C4-2B (cell line): ENCODE measurements at regions not wholly inside any gene's neighbourhood (a gene's known extent, or its start where the extent isn't known, plus 50 kb on each side); places are given as distances from the start of the nearest gene placed in this dataset.

Experiments
- H3K27ac ChIP-seq: fragments of 450-650 bp; 2 replicates; pipeline ENCODE4 v1.5.1; 2017
- ZFX ChIP-seq: fragments of 450-650 bp; IDR thresholded peaks from 2 replicates; pipeline ENCODE4 v1.6.1; 2017
- TF ChIP-seq, protein P1 (sequence below): fragments of 450-650 bp; conservative IDR thresholded peaks from 2 replicates; pipeline ENCODE4 v1.5.1; 2017; ENCODE audit warnings: mild to moderate bottlenecking

DNA sequence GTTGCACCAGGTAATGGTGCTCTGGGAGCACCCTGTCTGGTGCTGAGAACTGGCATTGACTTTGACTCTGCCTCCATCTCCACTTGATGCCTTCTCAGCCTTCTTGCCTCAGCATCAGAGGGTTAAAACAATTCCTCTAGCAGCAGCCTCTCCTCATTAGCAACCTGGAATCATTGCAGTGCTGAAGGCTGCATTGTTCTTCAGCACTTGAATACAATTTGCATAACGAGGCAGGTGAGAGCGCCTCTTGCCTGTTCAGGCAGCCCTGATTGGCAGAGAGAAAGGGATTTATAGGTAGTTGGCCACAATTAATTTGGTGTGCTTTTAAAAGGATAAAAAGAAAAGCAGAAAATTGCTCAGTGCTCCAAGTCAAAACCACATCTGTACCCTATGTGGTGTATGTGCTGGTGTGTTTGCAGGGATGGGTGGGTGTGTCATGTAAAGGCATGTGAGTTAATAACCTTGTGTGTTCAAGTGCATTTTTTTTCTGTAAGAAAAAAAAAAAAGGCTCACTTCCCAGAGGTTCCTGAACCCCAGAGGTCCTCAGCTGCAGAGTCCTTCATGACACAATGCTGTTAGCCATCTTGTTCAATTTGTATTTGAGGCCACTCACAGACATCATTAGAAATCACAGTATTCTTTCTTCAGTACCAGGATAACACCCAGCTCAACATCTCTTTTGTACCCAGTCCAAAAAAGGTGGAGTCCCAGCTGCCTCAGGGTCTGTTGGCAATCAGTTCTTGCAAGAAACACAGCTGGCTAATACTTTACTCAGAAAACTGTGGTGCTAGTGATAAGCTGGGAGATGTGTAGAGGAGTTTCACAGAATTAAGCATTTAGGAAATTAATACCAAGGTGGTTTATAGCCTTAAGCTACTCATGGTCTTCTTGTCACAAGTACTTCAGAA lies 385.6 kb downstream of the GRIN2B start:
- no peak overlapping the region for H3K27ac ChIP-seq

DNA sequence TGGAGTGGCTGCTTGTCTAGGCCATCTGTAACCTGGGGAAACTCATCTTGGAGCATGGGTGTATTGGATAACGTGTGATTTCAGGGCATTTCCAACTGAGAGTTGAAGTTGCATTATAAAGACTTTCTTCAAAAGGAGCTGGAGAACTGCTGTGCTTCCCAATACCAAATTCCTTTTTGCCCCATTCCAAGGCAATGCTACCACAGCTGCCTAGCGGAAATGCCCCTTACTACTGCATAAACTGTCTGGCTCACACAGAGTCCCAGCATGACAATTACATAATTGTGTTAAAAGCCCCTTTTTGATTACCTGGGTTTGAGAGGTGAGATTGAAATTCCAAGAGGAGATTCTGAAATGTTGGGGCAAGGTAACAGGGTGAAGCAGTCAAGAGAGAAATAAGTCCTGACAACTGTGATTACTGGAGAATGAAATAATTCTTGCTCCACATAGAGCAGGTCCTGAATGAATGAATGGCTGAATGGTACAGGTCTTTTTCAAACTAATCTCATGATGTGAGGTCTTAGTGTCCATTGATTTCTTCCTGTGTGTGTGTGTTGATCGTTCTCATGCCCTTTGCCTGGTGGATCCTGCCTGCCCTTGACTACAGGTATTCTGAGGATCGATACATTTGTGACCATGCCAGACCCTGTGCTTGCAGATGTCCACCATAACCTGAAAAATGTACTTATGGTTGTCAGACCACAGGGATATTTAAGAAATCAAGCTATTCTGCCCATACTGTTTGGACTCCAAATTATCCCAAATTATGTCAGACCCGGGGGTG lies 386.5 kb downstream of the GRIN2B start:
- TF ChIP-seq, protein P1, sequence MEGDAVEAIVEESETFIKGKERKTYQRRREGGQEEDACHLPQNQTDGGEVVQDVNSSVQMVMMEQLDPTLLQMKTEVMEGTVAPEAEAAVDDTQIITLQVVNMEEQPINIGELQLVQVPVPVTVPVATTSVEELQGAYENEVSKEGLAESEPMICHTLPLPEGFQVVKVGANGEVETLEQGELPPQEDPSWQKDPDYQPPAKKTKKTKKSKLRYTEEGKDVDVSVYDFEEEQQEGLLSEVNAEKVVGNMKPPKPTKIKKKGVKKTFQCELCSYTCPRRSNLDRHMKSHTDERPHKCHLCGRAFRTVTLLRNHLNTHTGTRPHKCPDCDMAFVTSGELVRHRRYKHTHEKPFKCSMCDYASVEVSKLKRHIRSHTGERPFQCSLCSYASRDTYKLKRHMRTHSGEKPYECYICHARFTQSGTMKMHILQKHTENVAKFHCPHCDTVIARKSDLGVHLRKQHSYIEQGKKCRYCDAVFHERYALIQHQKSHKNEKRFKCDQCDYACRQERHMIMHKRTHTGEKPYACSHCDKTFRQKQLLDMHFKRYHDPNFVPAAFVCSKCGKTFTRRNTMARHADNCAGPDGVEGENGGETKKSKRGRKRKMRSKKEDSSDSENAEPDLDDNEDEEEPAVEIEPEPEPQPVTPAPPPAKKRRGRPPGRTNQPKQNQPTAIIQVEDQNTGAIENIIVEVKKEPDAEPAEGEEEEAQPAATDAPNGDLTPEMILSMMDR, result no peak
- no peak for TF ChIP-seq ZFX
- no peak overlapping the region for H3K27ac ChIP-seq

More for the DNA sequence above, 385.6 kb downstream of the GRIN2B start:
- no peak for TF ChIP-seq ZFX
- TF ChIP-seq, protein P1, result no peak

DNA sequence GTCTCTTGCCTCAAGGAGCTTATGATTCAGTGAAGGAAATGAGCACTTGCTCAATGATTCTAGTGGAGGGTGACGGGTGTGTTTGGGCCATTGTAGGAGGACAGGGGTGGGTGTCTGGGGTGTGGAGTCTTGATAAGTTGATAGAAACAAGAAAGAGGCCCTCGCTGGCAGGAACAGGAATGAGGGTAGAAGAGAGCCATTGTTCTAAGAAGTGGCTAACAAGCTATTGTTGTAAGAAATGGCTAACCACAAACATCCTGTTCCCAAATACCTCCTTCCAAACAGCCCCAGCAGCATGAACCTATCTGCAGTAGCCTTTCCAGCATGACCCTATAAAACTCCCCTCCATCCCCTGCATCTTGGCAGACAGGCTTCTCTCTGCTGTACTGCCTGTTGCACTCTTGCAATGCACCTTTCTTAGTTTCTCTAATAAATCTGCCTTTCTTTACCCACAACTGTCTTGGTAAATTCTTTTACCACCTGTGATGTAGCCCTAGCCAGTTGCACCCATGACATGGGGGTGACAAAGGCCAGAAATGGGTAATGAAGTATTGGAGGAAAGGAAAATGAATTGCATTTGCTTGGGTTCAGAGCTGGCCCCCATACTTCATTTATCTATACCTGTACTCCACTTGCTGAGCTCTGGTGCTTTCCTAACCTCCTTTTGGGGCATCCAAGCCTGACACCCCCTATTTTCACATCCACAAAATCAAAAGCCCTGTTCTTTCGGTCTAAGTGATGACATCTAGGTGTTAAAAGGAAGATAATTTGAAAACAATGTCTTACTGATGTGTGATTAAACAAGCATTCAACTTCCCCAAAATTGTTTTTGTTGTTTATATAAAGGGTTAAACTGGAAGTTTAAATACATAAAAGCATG lies 389.1 kb downstream of the GRIN2B start:
- TF ChIP-seq, protein P1, result no peak
- TF ChIP-seq ZFX, result no peak
- H3K27ac ChIP-seq, result no peak overlapping the region

DNA sequence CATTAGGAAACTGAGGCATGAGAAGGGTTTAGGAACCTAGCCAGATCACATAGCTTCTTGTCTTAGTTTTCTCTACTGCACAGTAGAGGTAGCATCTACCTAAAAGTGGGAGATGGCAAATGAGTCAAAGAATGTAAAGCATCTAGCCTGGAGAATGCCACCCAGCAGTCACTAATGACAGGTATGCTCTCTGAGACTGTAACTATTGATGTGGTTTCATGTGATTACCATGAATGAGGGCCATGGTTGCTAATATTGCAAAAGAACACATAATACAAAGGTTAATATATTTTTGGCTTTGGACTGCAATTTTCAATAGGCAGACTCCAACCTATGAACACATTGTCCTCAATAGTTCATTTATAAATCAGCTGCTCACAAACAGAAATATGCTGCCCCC lies 389.9 kb downstream of the GRIN2B start:
- H3K27ac ChIP-seq, result no peak overlapping the region
- TF ChIP-seq ZFX, result no peak
- TF ChIP-seq, protein P1, result no peak

DNA sequence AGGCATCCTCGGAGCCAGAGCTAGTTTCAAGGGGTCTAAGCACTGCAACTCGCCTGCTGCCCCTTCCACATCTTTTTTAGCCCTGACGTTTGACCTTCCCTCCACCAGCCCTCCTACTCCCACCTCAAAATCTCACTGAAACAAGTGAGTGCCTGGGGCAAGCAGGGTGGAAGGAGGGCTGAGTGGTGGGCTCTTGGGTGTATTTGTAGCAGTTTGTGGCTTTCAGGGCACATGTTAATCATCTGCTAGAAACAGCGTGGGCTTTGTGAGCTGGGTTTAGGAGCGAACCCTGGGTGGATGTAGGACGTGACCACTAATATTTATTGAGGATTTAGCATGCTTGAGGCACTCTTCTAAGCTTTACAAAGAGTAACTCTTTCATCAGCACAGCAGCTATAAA lies 390.3 kb downstream of the GRIN2B start:
- no peak for TF ChIP-seq ZFX
- TF ChIP-seq, protein P1, result no peak
- H3K27ac ChIP-seq, result no peak overlapping the region

DNA sequence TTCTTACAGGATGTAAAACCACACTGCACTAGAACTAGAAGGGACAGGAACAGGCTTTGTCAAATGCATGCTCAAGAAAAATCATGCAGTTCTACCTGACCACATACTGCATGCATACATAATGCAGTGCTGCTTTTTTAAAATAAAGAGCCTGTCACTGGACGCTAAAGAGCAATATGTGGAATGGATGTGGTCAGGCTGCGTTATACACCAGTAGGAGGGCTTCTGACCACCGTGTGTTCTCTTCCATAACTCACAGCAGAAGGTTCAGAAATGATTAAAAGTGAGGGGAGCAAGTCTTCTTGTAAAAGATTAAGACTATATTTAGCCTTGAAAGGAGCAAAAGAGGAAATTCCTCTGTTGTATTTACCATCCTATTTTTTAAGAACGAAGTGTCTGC lies 392.0 kb downstream of the EMP1 start:
- no peak for TF ChIP-seq ZFX
- TF ChIP-seq, protein P1, result no peak
- no peak overlapping the region for H3K27ac ChIP-seq
